ENCODE measurements at regions not wholly inside any gene's neighbourhood (a gene's known extent, or its start where the extent isn't known, plus 50 kb on each side); places are given as distances from the start of the nearest gene placed in this dataset.
A peak's percentile ranks its signal among the peaks of the same experiment; 100 is the strongest.
"Not testable (repeated sequence)": the region's sequence is repeated elsewhere in the genome, so short reads cannot be mapped to it uniquely, and the experiment has no call there.

DNA sequence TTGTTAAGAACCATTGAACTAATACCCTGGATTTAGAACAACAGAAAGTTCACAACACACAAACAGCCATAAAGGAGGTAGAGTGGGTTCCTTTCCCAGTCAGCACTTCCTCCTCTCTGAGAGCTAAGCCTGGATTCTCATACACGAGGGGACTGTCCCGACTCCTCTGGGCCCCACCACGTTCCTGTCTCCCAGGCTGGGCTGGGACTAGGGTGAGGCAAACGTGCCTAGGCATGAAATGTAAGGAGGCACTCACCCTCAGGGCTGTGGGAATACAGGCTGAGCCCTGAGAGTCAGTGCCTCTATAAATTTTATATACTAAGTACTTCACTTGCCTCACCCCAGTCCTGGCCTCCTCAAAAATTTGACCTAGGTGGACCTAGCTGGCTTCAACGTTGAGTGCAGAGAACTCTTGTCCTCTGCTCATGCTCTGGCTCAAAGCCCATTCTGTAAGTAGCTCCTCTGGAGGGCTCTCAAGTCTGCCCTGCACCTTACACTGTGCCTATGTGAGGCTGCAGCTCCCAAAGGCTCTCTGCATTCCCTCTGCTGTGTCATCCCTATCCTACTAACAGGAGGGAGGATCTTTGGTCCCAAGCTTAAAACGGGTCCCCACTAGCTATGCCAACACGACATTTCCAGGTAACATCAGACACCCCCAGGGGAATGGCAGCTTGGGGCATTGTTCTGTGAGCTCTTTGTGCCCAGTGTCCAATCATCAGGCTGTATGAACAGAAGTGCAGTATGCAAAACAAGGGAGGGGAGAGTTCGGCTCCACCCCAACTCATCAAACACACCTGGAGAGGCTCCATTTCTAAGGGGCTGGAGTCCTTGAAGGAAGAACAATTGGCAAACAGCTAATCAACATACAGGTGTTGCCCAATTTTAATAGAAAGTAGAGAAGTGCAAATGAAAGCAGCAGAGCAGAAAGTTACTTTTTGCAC lies 233.2 kb downstream of the RPLP1 start:
- no peak for DNase-seq

GRCh38 chr15:69686626-69687025 lies 234.0 kb downstream of the RPLP1 start:
- no peak for DNase-seq

GRCh38 chr15:69689133-69689532 lies 236.5 kb downstream of the RPLP1 start:
- no peak for DNase-seq

GRCh38 chr15:69691307-69692015 lies 238.8 kb downstream of the RPLP1 start:
- no peak for DNase-seq

- no peak for DNase-seq
These were observed 239.7 kb downstream of the RPLP1 start for GRCh38 chr15:69692342-69692741.

DNA sequence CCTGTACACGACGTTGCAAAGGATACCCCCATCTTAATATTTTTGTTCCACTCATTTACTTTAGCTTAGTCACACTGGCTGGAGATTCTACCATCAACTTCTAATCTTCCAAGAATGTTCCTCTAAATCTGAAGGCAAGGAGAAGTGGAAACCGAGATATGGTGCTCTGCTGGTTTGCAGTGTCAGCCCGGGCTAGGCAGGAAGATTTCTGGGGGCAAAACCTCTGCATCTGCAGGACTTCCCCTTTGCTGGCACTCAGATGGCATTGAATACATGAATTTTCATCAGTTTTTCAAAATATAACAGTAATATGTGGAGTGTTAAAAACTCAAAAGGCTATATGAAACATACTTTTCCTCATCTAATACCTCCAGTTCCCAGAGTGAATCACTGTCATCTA lies 240.4 kb downstream of the RPLP1 start:
- DNase-seq: no peak

- no peak for DNase-seq
These were observed 244.3 kb downstream of the RPLP1 start for GRCh38 chr15:69696946-69697345.

DNA sequence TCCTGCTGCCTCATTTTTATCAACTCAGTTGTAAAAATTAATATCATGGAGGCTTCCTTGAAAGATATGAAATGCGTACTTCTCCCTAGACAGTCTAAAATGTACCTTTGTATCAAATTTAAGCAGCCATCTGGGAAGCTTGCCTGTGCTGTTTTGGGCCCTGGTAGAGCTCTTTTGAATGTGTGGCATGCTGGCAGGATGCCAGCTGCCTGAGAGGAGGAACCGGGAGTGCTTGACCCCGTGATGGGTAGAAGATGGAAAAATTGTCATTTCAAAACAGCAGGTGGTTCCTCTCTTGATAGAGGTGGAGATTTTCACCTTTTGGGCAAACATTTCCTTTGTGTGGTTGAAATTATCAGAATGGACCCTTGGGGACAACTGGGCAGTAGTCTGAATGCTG lies 245.3 kb downstream of the RPLP1 start:
- DNase-seq: no peak

GRCh38 chr15:69699096-69699495 lies 246.5 kb downstream of the RPLP1 start:
- no peak for DNase-seq

- DNase-seq: no peak
These were observed 247.8 kb downstream of the RPLP1 start for GRCh38 chr15:69700380-69700779.

DNA sequence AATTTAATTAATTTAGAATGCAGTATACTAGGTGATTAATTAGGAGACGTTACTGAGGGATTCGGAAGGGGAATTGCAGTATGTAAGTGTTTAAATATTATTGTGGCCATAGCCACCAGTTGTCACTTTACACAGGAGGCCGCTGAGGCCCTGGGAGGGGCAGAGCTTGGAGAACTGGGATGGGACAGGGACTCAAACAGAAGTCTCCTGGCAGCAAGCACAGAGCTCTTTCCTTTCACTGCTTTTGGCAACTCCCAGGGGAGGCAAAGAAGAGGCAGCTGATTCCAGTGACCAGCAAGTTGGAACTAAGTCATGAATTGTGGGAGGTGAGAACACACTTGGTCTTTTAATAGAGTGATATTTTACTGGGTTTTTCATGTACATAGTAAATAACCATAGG lies 248.6 kb downstream of the RPLP1 start:
- no peak for DNase-seq

DNA sequence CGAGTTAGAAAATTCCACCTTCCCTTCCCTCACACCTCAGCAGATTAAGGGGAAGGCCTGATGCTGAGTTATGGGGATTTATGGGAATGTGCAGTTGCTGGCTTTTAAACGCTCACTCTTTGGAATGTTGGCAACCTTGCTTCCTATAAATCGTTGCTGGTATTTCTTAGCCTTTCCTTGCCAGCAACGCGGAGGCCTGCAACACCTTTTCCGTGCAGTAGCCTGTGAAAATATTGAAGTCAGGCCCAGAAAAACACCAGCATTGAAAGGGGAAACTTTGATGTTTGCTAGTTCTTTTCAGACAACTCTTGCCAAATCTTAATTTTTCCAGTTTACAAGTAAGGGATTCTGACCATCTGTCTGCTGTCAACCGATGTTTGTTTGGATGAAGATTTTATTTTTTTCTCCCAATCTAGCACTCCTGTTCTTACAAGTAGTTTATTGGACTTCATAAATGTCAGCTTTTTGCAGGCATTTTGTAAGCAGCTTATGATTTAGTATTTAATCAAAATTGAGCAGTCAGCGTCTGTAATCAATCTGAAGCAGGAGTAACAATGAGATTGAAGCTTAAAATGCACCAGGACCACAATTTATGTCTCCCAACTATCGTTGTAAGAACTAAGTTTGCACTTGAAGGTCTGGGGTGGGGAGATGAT lies 251.0 kb downstream of the RPLP1 start:
- peak; percentile 18 for DNase-seq

- DNase-seq: no peak
These were observed 251.6 kb downstream of the RPLP1 start for GRCh38 chr15:69704229-69704628.

GRCh38 chr15:69704700-69705099 lies 252.1 kb downstream of the RPLP1 start:
- no peak for DNase-seq

GRCh38 chr15:69706353-69707097 lies 253.9 kb downstream of the RPLP1 start:
- DNase-seq: no peak

GRCh38 chr15:69707241-69707640 lies 254.6 kb downstream of the RPLP1 start:
- DNase-seq: not testable (repeated sequence)

GRCh38 chr15:69708436-69709122 lies 256.0 kb downstream of the RPLP1 start:
- DNase-seq: not testable (repeated sequence)

DNA sequence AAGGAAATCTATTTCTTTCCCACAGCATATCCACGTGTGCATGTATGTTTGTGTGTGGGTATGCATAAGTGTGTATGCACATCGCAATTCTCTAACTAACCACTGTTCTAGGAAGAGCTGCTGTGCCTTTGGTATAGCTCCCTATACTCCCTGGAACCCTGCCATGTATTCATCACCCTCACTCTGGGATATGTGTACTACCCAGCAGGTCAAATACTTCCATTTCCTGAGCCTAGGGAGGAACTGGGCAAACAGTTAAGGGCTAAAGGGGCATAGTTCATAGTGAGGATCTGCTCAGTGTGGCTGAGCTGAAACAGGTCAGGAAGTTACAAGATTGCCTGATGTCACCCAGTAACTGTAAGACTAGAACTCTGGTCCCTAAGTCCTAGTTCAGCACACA lies 260.4 kb downstream of the RPLP1 start:
- no peak for DNase-seq

DNA sequence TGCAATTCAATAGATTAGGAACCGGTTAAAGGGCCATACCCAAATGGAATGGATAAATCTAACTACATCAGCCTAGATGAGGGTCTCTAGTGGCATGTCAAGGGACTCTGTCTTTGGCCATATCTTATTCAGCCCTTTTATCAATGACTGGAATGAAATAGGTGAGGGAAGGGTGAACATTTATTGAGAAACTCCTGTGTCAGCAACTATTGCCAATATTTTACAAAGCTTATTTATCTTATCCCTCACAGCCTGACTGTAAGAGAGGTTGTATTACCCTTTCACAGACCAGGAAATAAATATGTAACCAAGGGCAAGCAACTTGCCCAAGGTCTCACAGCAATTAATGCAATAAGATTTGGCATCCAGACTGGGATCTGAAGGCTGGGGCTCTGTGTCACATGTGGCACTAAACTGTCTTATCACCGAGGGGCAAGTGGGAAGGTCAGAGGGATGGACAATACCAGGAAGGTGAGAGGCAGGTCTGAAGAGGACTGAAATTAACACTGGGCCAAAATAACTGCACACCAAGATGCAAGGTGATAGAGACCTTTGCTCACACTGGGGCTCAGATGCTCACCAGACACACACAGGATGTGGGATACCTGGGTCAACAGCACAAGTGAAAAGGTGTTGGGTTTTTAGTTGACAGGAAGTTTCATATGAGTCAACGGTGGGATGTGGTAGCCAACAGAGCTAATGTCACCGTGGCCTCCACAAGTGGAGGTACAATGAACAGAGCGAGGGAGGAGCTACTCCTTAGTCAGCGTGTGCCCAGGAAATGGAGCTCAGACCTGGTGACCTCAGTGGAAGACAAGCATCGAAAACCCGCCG lies 261.3 kb downstream of the RPLP1 start:
- DNase-seq: no peak

GRCh38 chr15:69715210-69715609 lies 262.6 kb downstream of the RPLP1 start:
- no peak for DNase-seq

DNA sequence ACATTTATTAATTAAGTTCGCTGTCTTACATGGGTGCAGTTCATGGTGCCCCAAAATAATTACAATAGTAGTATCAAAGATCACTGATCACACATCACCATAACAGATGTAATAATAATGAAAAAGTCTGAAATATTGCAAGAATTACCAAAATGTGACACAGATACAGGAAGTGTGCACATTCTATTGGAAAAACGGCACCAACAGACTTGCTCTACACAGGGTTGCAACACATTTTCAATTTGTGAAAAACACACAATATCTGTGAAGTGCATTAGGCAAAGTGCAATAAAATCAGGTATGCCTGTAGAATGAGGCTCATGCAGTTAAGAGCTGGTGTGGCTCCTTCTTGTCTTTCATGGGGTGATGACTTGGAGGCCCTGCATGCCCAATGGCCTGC lies 265.8 kb downstream of the RPLP1 start:
- no peak for DNase-seq

Data from fibroblast of skin of abdomen (primary cell).